A673 (cell line): ENCODE measurements at regions not wholly inside any gene's neighbourhood (a gene's known extent, or its start where the extent isn't known, plus 50 kb on each side); places are given as distances from the start of the nearest gene placed in this dataset.

Source experiments
- CTCF ChIP-seq: fragments of 300-800, 200-600 bp; sonication (generic); conservative IDR thresholded peaks from 2 replicates; pipeline ENCODE4 v1.5.1; 2017; ENCODE audit warnings: low read depth, mild to moderate bottlenecking, antibody characterized with exemption, low read length, moderate library complexity, mixed read lengths
- EZH2 ChIP-seq: fragments of 200-600 bp; sonication (generic); IDR thresholded peaks from 2 replicates; pipeline ENCODE4 v1.6.1; 2017; ENCODE audit warnings: borderline replicate concordance, low read depth, mild to moderate bottlenecking, mixed read lengths, antibody characterized with exemption, low read length; ENCODE audit not compliant: poor library complexity, severe bottlenecking

DNA sequence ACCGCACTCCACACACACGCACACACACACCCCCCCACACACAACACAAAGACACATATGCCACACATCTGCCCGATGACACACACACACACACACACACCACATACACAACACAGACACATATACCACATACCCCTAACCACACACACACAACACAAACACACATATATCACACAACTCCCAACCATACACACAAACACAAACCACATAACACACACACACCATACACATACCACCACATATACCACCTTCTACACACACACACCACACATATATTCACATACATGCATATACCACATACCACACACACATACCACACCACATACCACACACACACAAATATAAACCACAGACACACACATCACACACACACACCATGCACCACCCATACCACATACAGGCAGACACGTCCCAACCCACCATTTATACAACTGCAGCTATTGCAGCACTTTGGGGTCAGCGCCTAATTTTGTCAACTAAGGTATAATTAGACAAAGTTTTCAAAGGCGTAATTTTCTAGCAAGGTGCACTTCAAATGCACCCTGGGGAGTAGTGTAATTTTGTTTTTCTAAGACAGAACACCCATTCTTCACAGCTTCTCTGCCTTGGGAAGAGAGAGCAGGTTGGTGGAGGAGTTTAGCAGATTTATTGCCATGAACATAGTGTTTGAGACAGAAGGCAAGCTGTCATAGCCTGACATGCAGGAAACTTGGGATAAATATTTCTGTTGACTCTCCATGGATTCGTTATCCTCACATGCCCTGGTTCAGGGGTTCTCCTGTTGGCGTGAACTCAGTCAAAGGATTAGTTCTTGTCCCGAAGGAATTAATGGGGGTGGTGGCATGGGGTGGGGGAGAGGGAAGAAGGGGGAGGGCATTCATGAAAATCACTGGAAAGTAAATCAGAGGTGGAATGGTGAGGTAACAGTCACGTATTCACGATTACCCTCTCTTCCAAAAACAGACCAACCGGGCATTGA is 416.1 kb downstream of the LPIN1 start:
- TF ChIP-seq CTCF = no peak
- TF ChIP-seq EZH2 = no peak
